CD8-positive, alpha-beta memory T cell (primary cell): ENCODE measurements at regions not wholly inside any gene's neighbourhood (a gene's known extent, or its start where the extent isn't known, plus 50 kb on each side); places are given as distances from the start of the nearest gene placed in this dataset.

ENCODE experiments used
- CTCF ChIA-PET: fragments of 350-600 bp; sonication (Branson Sonifier 250); formaldehyde crosslinking; loops from one replicate; lab custom pipeline; 2021; ENCODE audit warnings: antibody characterized with exemption; lab: Charles Lee
- POLR2A ChIA-PET: fragments of 350-600 bp; sonication (Branson Sonifier 250); formaldehyde crosslinking; loops from one replicate; lab custom pipeline; 2021; ENCODE audit warnings: antibody characterized with exemption; lab: Charles Lee
- DNase-seq, 5 donors: peaks; one replicate each; pipeline versions ENCODE4 v3.0.0 to v3.0.0-alpha.2; 2020 to 2022; ENCODE audit warnings: mixed read lengths in 1 of 5
- H3K27ac ChIP-seq: one replicate; pipeline ENCODE4 v1.7.0; 2013; ENCODE audit warnings: low read depth, mild to moderate bottlenecking, low read length, moderate library complexity
- H3K27me3 ChIP-seq: 2 replicates; pipeline ENCODE4 v1.7.0; 2013; ENCODE audit warnings: low read length, mild to moderate bottlenecking; ENCODE audit not compliant: insufficient read depth, poor library complexity, severe bottlenecking
- H3K36me3 ChIP-seq: 2 replicates; pipeline ENCODE4 v1.7.0; 2013; ENCODE audit warnings: mild to moderate bottlenecking, low read length, moderate library complexity; ENCODE audit not compliant: insufficient read depth
- H3K4me1 ChIP-seq: 2 replicates; pipeline ENCODE4 v1.7.0; 2013; ENCODE audit warnings: mild to moderate bottlenecking, low read length, moderate library complexity; ENCODE audit not compliant: insufficient read depth
- H3K4me3 ChIP-seq: 2 replicates; pipeline ENCODE4 v1.7.0; 2013; ENCODE audit warnings: mild to moderate bottlenecking, low read length
- H3K9me3 ChIP-seq: 2 replicates; pipeline ENCODE4 v1.7.0; 2013; ENCODE audit warnings: mild to moderate bottlenecking, low read length
- H3K27ac Mint-ChIP-seq, 8 donors: one replicate each; pipeline ENCODE4 v1.8.0; 2020 to 2021; ENCODE audit warnings: mixed read lengths in 8 of 8, mild to moderate bottlenecking in 6 of 8, inconsistent platforms in 3 of 8, moderate library complexity in 3 of 8
- H3K27me3 Mint-ChIP-seq, 2 donors: one replicate each; pipeline ENCODE4 v1.8.0; 2020 to 2021; ENCODE audit warnings: mixed read lengths in 2 of 2, mild to moderate bottlenecking in 1 of 2, moderate library complexity in 1 of 2
- H3K36me3 Mint-ChIP-seq, 3 donors: one replicate each; pipeline ENCODE4 v1.8.0; 2020 to 2021; ENCODE audit warnings: mixed read lengths in 3 of 3, inconsistent platforms in 1 of 3, mild to moderate bottlenecking in 1 of 3
- H3K4me1 Mint-ChIP-seq, 3 donors: one replicate each; pipeline ENCODE4 v1.8.0; 2020 to 2021; ENCODE audit warnings: mixed read lengths in 3 of 3, inconsistent platforms in 1 of 3, mild to moderate bottlenecking in 1 of 3
- H3K4me3 Mint-ChIP-seq, 7 donors: one replicate each; pipeline ENCODE4 v1.8.0; 2020 to 2021; ENCODE audit warnings: mixed read lengths in 7 of 7, mild to moderate bottlenecking in 6 of 7, moderate library complexity in 4 of 7, inconsistent platforms in 2 of 7
- H3K9me3 Mint-ChIP-seq, 5 donors: one replicate each; pipeline ENCODE4 v1.8.0; 2020 to 2022; ENCODE audit warnings: mixed read lengths in 5 of 5, mild to moderate bottlenecking in 3 of 5, moderate library complexity in 2 of 5, inconsistent platforms in 1 of 5

DNA sequence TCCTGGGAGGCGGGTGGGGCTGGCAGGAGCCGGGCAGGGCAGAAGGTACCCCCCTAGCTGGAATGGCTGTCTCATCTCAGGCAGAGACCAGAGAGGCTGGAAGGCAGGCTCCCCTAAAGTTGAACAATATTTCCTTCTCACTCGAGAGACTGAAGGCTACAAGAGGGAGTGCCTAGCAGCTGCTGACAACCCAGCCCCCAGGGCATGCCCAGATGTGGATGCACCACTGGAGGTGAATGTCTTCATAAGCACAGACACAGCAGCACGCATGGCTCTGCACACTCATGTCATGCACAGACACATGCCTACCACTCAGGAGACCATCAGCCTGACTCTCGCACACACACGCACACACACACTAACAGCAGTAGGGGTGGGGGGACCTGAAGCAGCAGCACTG, 179.0 kb downstream of the CCT6B start:
- Mint-ChIP-seq H3K4me3 (no peak overlapping the region), H3K27me3 (peaks cover 12 to 25% of the 10 kb centered on the region in 2 donors), H3K27ac (no peak overlapping the region), H3K36me3 (no peaks in the 10 kb centered on the region), H3K4me1 (no peaks in the 10 kb centered on the region), H3K9me3 (peaks cover 0 to 3% (median 0%) of the 10 kb centered on the region in 5 donors)
- ChIA-PET POLR2A (no interaction called here), CTCF (no interaction called here)
- Histone ChIP-seq H3K36me3 (no peaks in the 10 kb centered on the region), H3K27ac (no peak overlapping the region), H3K27me3 (no peaks in the 10 kb centered on the region), H3K4me3 (no peak overlapping the region), H3K4me1 (no peaks in the 10 kb centered on the region), H3K9me3 (no peaks in the 10 kb centered on the region)
- no peak for DNase-seq

DNA sequence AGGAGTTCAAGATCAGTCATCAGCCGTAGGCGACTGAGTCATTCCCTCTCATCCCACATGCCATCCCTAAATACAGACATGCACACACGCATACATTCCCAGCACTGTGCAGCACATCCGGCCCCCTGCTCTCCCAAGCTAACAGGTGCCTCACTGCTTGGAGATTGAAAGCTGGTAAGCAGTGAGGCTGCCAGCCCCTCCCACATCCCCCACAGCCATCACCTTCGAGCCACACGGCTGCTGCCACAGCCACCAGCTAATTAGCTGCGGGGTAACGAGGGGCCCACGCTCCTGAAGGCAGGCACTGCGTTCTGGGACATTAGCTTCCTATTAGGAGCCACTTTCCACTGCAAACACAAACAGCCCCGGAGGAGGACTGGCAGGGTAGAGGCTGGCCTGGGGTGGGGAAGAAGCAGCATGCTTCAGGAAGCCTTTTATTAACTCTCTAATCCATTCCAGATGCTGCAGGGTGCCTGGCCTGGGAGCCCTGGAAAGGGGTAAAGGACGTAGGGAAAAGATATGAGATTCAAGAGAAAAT, 179.6 kb downstream of the CCT6B start:
- DNase-seq, result no peak
- POLR2A ChIA-PET, result no interaction called here
- Histone ChIP-seq H3K36me3 (no peaks in the 10 kb centered on the region), H3K4me1 (no peaks in the 10 kb centered on the region), H3K4me3 (no peak overlapping the region), H3K27ac (no peak overlapping the region), H3K9me3 (no peaks in the 10 kb centered on the region), H3K27me3 (no peaks in the 10 kb centered on the region)
- Mint-ChIP-seq H3K4me1 (no peaks in the 10 kb centered on the region), H3K36me3 (no peaks in the 10 kb centered on the region), H3K27me3 (peaks cover 14 to 29% of the 10 kb centered on the region in 2 donors), H3K27ac (no peak overlapping the region), H3K4me3 (no peak overlapping the region), H3K9me3 (peaks cover 0 to 3% (median 0%) of the 10 kb centered on the region in 5 donors)
- CTCF ChIA-PET, result no interaction called here

DNA sequence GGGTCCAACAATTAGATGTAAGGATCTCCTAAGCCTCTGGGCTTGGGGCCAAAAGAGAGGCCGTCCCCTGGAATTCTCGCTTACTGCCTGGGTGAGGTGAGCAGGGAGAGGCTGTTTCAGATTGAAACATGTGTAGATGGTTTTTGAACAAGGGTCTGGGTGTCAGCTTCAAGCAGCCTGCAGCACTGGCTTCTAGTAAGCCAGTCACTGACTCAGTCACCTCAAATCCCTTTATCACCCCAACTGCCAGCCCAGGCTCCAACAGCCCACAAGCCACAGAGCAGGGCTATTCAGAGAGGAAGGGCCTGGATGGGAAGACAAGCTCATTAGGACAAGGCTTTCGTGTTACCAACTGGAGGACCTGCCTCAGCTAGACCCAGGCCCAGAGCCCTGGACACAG, 180.2 kb downstream of the CCT6B start:
- Histone ChIP-seq H3K9me3 (no peaks in the 10 kb centered on the region), H3K4me1 (no peaks in the 10 kb centered on the region), H3K4me3 (no peak overlapping the region), H3K27me3 (no peaks in the 10 kb centered on the region), H3K36me3 (no peaks in the 10 kb centered on the region), H3K27ac (no peak overlapping the region)
- Mint-ChIP-seq H3K4me3 (no peak overlapping the region), H3K27me3 (peaks cover 17 to 33% of the 10 kb centered on the region in 2 donors), H3K9me3 (peaks cover 0 to 3% (median 0%) of the 10 kb centered on the region in 5 donors), H3K36me3 (no peaks in the 10 kb centered on the region), H3K27ac (no peak overlapping the region), H3K4me1 (no peaks in the 10 kb centered on the region)
- POLR2A ChIA-PET, result no interaction called here
- CTCF ChIA-PET, result no interaction called here
- DNase-seq, result no peak

DNA sequence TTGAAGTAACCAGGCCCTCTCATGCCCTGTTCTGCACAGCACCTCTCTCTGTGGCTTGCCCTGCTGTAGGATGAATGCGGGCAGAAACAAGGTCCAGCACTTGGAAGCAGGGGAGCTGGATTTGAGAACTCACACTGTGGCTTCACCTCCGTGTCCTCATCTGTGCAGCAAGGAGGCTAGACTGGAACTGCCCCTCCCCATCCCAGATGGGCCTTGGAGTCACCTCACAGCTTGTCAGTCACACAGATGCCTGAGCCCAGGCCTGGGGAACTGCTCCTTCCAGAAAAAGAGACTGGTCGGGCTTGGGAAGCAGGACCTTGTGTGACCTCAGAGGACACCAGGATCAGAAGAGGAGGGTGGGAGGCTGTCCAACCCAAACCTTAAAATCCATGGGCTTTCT, 180.8 kb downstream of the CCT6B start:
- no peaks in the 10 kb centered on the region for H3K36me3 Mint-ChIP-seq
- peaks cover 0 to 3% (median 0%) of the 10 kb centered on the region in 5 donors for H3K9me3 Mint-ChIP-seq
- POLR2A ChIA-PET, result no interaction called here
- H3K27ac Mint-ChIP-seq, result no peak overlapping the region
- no peaks in the 10 kb centered on the region for H3K9me3 ChIP-seq
- H3K27me3 ChIP-seq, result no peaks in the 10 kb centered on the region
- no peaks in the 10 kb centered on the region for H3K4me1 Mint-ChIP-seq
- H3K4me3 Mint-ChIP-seq, result no peak overlapping the region
- DNase-seq, result no peak
- CTCF ChIA-PET, result no interaction called here
- peaks cover 17 to 37% of the 10 kb centered on the region in 2 donors for H3K27me3 Mint-ChIP-seq
- H3K36me3 ChIP-seq, result no peaks in the 10 kb centered on the region
- H3K4me1 ChIP-seq, result no peaks in the 10 kb centered on the region
- H3K4me3 ChIP-seq, result no peak overlapping the region
- no peak overlapping the region for H3K27ac ChIP-seq

DNA sequence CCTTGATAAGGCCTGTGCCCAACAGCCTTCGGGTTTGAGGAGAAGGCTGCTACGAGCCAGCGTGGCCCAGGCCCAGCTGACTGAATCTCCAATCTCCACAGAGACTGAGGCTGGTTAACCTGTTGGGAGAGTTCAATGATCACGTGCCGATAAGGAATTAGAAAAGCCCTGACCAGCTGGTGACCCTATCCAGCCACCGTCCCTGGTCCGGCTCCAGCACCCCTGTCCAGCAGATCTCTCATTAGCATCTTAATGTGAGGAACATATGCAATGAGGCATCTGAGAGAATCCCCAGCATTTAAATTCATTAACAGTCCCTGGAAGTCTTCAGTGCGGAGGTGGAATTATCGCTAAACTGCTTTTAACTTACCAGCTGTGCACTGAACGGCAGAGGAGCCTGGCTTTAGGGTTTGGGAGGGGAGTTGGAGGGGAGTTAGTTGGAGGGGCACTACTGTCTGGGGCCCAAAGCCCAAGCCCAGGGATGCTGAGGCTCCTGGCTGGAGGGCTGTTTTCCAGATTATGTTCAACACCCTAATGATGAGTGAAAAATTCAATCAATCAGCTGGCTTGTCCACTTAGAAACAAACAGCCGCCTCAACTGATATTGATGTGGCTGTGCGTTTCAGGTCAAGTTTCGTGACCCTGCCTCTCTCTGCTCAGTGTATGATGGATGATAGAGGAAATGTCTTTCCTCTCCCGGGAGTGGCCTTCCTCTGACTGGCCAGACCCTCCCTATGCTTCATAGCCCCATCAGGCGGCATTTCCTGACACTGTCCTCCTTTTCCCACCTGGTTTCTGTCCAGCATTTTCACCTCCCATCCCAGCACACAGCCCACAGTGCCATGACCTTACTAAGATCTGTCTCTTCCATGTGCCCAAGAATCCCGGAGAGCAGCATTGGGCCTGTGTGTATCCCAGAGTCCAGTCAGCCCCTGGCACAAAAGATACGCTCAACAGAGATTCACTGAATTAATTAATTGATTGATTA, 184.5 kb downstream of the CCT6B start:
- no peak for DNase-seq
- H3K4me1 Mint-ChIP-seq, result no peaks in the 10 kb centered on the region
- H3K9me3 ChIP-seq, result no peaks in the 10 kb centered on the region
- H3K27ac ChIP-seq, result no peak overlapping the region
- no peak overlapping the region for H3K27ac Mint-ChIP-seq
- no peaks in the 10 kb centered on the region for H3K4me1 ChIP-seq
- no peaks in the 10 kb centered on the region for H3K9me3 Mint-ChIP-seq
- peaks cover 4% of the 10 kb centered on the region for H3K27me3 ChIP-seq
- no peak overlapping the region for H3K4me3 Mint-ChIP-seq
- ChIA-PET POLR2A (no interaction called here), CTCF (no interaction called here)
- no peak overlapping the region for H3K4me3 ChIP-seq
- no peaks in the 10 kb centered on the region for H3K36me3 ChIP-seq
- H3K27me3 Mint-ChIP-seq, result peaks cover 22 to 59% of the 10 kb centered on the region in 2 donors
- H3K36me3 Mint-ChIP-seq, result no peaks in the 10 kb centered on the region

DNA sequence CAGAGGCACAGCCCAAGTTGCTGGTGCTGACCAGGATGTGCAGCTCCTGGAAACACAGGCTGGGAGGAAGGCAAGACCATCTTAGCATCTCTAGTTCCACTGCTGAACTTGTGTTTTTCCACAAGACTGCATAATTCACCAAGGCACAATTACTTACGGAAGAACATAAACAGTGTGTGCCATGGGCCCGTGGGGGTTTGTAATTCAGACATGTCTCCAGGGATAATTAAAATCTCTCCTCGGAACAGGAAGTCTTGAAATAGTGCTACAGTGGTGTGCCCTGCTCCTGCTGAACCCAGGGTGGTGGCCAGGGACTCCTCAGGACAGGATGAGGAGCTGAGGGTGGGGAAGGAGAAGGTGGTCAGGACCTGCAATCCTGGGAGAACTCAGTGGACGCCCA, 188.2 kb downstream of the CCT6B start:
- no peaks in the 10 kb centered on the region for H3K36me3 Mint-ChIP-seq
- H3K4me1 ChIP-seq, result no peaks in the 10 kb centered on the region
- H3K9me3 Mint-ChIP-seq, result no peaks in the 10 kb centered on the region
- ChIA-PET POLR2A (no interaction called here), CTCF (no interaction called here)
- peaks cover 22 to 72% of the 10 kb centered on the region in 2 donors for H3K27me3 Mint-ChIP-seq
- H3K27ac Mint-ChIP-seq, result no peak overlapping the region
- no peaks in the 10 kb centered on the region for H3K4me1 Mint-ChIP-seq
- no peak overlapping the region for H3K4me3 Mint-ChIP-seq
- no peaks in the 10 kb centered on the region for H3K36me3 ChIP-seq
- peaks cover 4% of the 10 kb centered on the region for H3K27me3 ChIP-seq
- no peak overlapping the region for H3K27ac ChIP-seq
- no peak overlapping the region for H3K4me3 ChIP-seq
- no peaks in the 10 kb centered on the region for H3K9me3 ChIP-seq
- no peak for DNase-seq

DNA sequence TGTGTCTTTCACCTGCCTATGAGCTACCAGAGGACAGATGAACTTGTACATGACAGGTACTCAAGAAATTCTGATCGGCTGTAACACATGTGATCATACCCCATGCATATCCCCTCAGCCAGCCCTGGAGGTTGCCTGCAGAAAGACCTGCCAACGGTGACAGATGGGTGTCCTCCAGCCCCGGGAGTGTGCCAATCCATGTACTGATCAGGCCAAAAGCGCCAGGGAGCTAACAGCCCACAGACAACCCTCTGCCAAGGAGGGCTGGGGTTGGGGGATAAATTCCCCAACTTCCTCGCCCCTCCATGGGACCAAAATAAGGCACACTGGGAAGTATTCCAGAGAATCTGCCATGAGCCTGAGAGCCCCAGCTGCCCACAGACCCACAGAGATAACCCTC, 189.4 kb downstream of the CCT6B start:
- H3K36me3 Mint-ChIP-seq, result no peaks in the 10 kb centered on the region

DNA sequence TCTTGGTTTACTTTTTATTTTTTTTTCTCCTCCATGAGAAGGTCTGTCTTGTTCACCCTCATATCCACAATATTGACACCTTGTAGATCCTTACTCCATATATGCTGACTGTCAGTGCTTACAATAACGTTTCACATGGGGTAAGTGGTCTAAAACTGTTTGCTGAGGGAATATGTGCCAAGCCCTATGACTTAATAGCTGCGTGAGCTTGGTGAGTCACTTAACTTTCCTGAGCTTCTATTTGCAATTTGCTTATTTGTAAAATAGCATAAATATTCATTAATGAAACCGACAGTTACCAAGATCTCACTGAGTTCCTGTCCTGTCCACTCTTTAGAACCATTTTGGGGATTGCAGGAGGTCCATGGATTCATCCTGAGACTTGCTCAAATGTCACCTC, 190.7 kb downstream of the CCT6B start:
- H3K4me1 Mint-ChIP-seq, result no peaks in the 10 kb centered on the region
- peaks cover 4% of the 10 kb centered on the region for H3K27me3 ChIP-seq
- H3K4me1 ChIP-seq, result no peaks in the 10 kb centered on the region
- DNase-seq, result no peak
- ChIA-PET CTCF (no interaction called here), POLR2A (no interaction called here)
- H3K9me3 ChIP-seq, result no peaks in the 10 kb centered on the region
- H3K4me3 Mint-ChIP-seq, result no peak overlapping the region
- H3K4me3 ChIP-seq, result no peak overlapping the region
- no peaks in the 10 kb centered on the region for H3K36me3 Mint-ChIP-seq
- peaks cover 16 to 65% of the 10 kb centered on the region in 2 donors for H3K27me3 Mint-ChIP-seq
- H3K27ac Mint-ChIP-seq, result no peak overlapping the region
- H3K27ac ChIP-seq, result no peak overlapping the region
- no peaks in the 10 kb centered on the region for H3K9me3 Mint-ChIP-seq
- no peaks in the 10 kb centered on the region for H3K36me3 ChIP-seq

More for the DNA sequence above, 189.4 kb downstream of the CCT6B start:
- Histone ChIP-seq H3K9me3 (no peaks in the 10 kb centered on the region), H3K36me3 (no peaks in the 10 kb centered on the region), H3K27me3 (peaks cover 4% of the 10 kb centered on the region), H3K4me1 (no peaks in the 10 kb centered on the region), H3K4me3 (no peak overlapping the region), H3K27ac (no peak overlapping the region)
- POLR2A ChIA-PET, result no interaction called here
- DNase-seq, result no peak
- H3K4me1 Mint-ChIP-seq, result no peaks in the 10 kb centered on the region
- no peaks in the 10 kb centered on the region for H3K9me3 Mint-ChIP-seq
- no peak overlapping the region for H3K4me3 Mint-ChIP-seq
- no peak overlapping the region for H3K27ac Mint-ChIP-seq
- CTCF ChIA-PET, result no interaction called here
- H3K27me3 Mint-ChIP-seq, result peaks cover 18 to 73% of the 10 kb centered on the region in 2 donors
